ENCODE measurements at regions not wholly inside any gene's neighbourhood (a gene's known extent, or its start where the extent isn't known, plus 50 kb on each side); places are given as distances from the start of the nearest gene placed in this dataset.

GRCh38 chr2:71756280-71756906 lies 303.0 kb downstream of the DYSF start:
- 72% methylated on average over 4 of the region's 4 CpGs; no CpG with 5 or more reads in 1 of the 2 experiments for WGBS, 2 experiments (ENCODE audit: extremely low coverage in 1 of 2, insufficient coverage in 1 of 2, insufficient read length in 1 of 2, insufficient replicate concordance in 2 of 2, low coverage in 1 of 2, low lambda C conversion rate in 2 of 2, missing lambda C conversion rate in 1 of 2)
- H2BK12ac ChIP-seq (ENCODE audit: low read depth, low read length) = no peak overlapping the region
- no peak overlapping the region; a peak in 1 of 4 replicates for H3K4me2 ChIP-seq (ENCODE audit: insufficient read depth in 1 of 2, low read depth in 2 of 2, low read length in 2 of 2)
- ChIA-PET CTCF (ENCODE audit: partially characterized antibody) (interaction anchor here (1.8 kb wide), 1 partner anchor 200 kb away, joined by 3 read pairs; no protein-coding TSS in a partner anchor), POLR2A (ENCODE audit: partially characterized antibody) (no interaction called here)
- H4K8ac ChIP-seq (ENCODE audit: extremely low read depth, insufficient read depth, low read length) = no peak overlapping the region
- H2BK15ac ChIP-seq (ENCODE audit: low read length) = no peak overlapping the region
- no peaks in the 10 kb centered on the region for H3K9me3 ChIP-seq (ENCODE audit: insufficient read depth in 2 of 2, low read depth in 1 of 2, low read length in 1 of 2)
- no peaks in the 10 kb centered on the region for H3K79me1 ChIP-seq (ENCODE audit: low read depth, low read length)
- no peak overlapping the region for H3K27ac ChIP-seq (ENCODE audit: low read depth, low read length)
- H3K9ac ChIP-seq (replicated peaks in 1 of 4; ENCODE audit: extremely low read depth in 1 of 4, low read depth in 3 of 4, low read length in 3 of 4) = no peak overlapping the region
- no peak overlapping the region for H3K4ac ChIP-seq (replicated peaks; ENCODE audit: insufficient read length, low read depth, low read length)
- no peak for TF ChIP-seq RXRA (IDR thresholded peaks at IDR 0.05; ENCODE audit: insufficient read depth, low read depth, low read length)
- TF ChIP-seq EZH2 (IDR thresholded peaks at IDR 0.05; ENCODE audit: low read depth, low read length, severe bottlenecking) = no peak
- H2BK120ac ChIP-seq (replicated peaks; ENCODE audit: low read depth, low read length) = no peak overlapping the region
- DNase-seq (ENCODE audit: low read depth in 1 of 2, low spot score in 2 of 2) (no peak), FAIRE-seq (no peak)
- no peak overlapping the region for H2BK5ac ChIP-seq (ENCODE audit: low read depth, low read length)
- H4K5ac ChIP-seq (ENCODE audit: insufficient read length, low read depth, low read length) = no peak overlapping the region
- H2BK20ac ChIP-seq (ENCODE audit: low read length) = no peak overlapping the region
- no peak overlapping the region for H3K56ac ChIP-seq (replicated peaks; ENCODE audit: insufficient read length, low read depth, low read length)
- no peaks in the 10 kb centered on the region for H3K36me3 ChIP-seq (ENCODE audit: control insufficient read depth in 2 of 4, insufficient read depth in 4 of 4, low read length in 3 of 4)
- H3K4me3 ChIP-seq (ENCODE audit: extremely low read depth in 1 of 4, insufficient read depth in 2 of 4, low read depth in 3 of 4, low read length in 4 of 4) = no peak overlapping the region
- no peak overlapping the region for H2AK5ac ChIP-seq (ENCODE audit: low read depth, low read length)
- no peaks in the 10 kb centered on the region for H3K27me3 ChIP-seq (replicated peaks in 1 of 4; ENCODE audit: control insufficient read depth in 3 of 4, extremely low read depth in 1 of 4, insufficient read depth in 3 of 4, low read length in 3 of 4)
- no peak overlapping the region for H4K91ac ChIP-seq (replicated peaks; ENCODE audit: insufficient read length, low read length)
- H3K23me2 ChIP-seq (ENCODE audit: low read depth, low read length) = no peaks in the 10 kb centered on the region
- no peaks in the 10 kb centered on the region for H3K79me2 ChIP-seq (ENCODE audit: control insufficient read depth in 1 of 2, insufficient read depth in 2 of 2, low read length in 2 of 2)
- no peaks in the 10 kb centered on the region for H4K20me1 ChIP-seq (replicated peaks in 1 of 2; ENCODE audit: control insufficient read depth in 1 of 2, insufficient read depth in 2 of 2, low read length in 2 of 2)
- no peak overlapping the region for H2AFZ ChIP-seq (ENCODE audit: low read length)
- no peak overlapping the region for H3K14ac ChIP-seq (ENCODE audit: insufficient read length)
- no peak overlapping the region for H3K18ac ChIP-seq (ENCODE audit: extremely low read depth, low read length)
- H3K4me1 ChIP-seq (replicated peaks in 1 of 4; ENCODE audit: control insufficient read depth in 3 of 4, insufficient read depth in 4 of 4, low read length in 3 of 4) = peaks cover 0 to 2% (median 1%) of the 10 kb centered on the region in 4 experiments; a peak in 2 of 7 replicates
- H3K23ac ChIP-seq (ENCODE audit: insufficient read length) = no peak overlapping the region
